ENCODE measurements at regions not wholly inside any gene's neighbourhood (a gene's known extent, or its start where the extent isn't known, plus 50 kb on each side); places are given as distances from the start of the nearest gene placed in this dataset.

DNA sequence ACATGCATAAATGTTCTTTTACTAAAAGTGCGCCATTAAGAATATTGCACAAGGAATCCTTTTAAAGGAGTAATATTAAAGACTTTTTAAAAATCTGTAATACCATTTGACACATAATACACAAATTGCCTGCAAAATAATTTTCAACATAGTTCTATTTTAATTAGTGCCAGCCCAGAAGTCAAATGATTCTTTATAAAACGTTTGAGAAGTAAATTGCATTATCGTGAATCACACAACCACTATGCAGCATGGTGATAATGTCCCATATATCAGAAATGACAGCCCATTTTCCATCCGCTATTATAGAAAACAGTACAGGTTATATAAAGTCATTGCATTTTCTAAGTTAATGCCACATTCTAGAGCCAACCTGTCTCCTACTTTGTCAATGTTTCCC, 324.0 kb downstream of the IPMK start:
- H3K27ac ChIP-seq (ENCODE audit: control insufficient read depth, insufficient read depth, low read length): no peak overlapping the region
- H4K20me1 ChIP-seq (ENCODE audit: control insufficient read depth, extremely low read depth, insufficient read depth, low read length): no peaks in the 10 kb centered on the region
- H3K36me3 ChIP-seq (ENCODE audit: control insufficient read depth in 2 of 2, extremely low read depth in 1 of 2, insufficient read depth in 2 of 2, low read length in 2 of 2): no peaks in the 10 kb centered on the region
- dilution Hi-C loops (cut with MboI; ENCODE audit: extremely low pct_ligation_motif_present, low sequenced_read_pairs): no loop called here
- H3K4me1 ChIP-seq (ENCODE audit: control insufficient read depth, extremely low read depth, insufficient read depth, low read length): no peaks in the 10 kb centered on the region
- H3K4me2 ChIP-seq (ENCODE audit: control insufficient read depth, extremely low read depth, insufficient read depth, low read depth, low read length): no peak overlapping the region
- H3K9me3 ChIP-seq (ENCODE audit: control insufficient read depth, low read depth, low read length): no peaks in the 10 kb centered on the region
- H3K79me2 ChIP-seq (ENCODE audit: control insufficient read depth, insufficient read depth, low read length): no peaks in the 10 kb centered on the region
- H3K4me3 ChIP-seq (ENCODE audit: control insufficient read depth in 2 of 3, extremely low read depth in 1 of 3, insufficient read depth in 2 of 3, low read depth in 1 of 3, low read length in 3 of 3): no peak overlapping the region
- H2AFZ ChIP-seq (ENCODE audit: control insufficient read depth, low read length): no peak overlapping the region
- no peak for TF ChIP-seq EZH2 (IDR thresholded peaks at IDR 0.05; ENCODE audit: low read length)
- H3K9me1 ChIP-seq (ENCODE audit: control insufficient read depth, extremely low read depth, insufficient read depth, low read length): no peaks in the 10 kb centered on the region
- H3K27me3 ChIP-seq (ENCODE audit: control insufficient read depth, extremely low read depth, insufficient read depth, low read length): no peaks in the 10 kb centered on the region
- DNase-seq (ENCODE audit: low read depth, low spot score) (no peak), FAIRE-seq (no peak)
- H3K9ac ChIP-seq (ENCODE audit: control insufficient read depth, extremely low read depth, insufficient read depth, low read length): no peak overlapping the region

DNA sequence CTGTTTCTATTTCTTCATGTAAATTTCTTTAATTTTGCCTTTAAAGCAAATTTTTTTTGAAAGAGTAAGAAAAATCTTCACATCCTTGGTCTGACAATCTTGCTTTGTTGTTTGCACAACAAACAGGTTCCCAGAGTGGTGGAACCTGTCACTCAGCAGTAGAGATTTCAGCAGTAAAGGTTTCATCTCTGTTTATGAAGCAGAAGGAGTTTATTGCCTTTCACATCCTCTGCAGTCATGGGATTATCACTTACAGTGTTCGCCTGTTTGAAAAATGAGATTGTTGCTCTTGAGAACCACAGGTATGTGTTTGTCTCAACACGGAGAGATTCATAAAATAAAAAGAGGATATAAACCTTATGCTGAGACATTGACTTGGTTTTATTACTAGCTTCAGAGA, 342.6 kb downstream of the IPMK start:
- Histone ChIP-seq H2AFZ (ENCODE audit: control insufficient read depth, low read length) (no peak overlapping the region), H3K79me2 (ENCODE audit: control insufficient read depth, insufficient read depth, low read length) (no peaks in the 10 kb centered on the region), H3K27me3 (ENCODE audit: control insufficient read depth, extremely low read depth, insufficient read depth, low read length) (no peaks in the 10 kb centered on the region), H3K4me3 (ENCODE audit: control insufficient read depth in 2 of 3, extremely low read depth in 1 of 3, insufficient read depth in 2 of 3, low read depth in 1 of 3, low read length in 3 of 3) (no peak overlapping the region), H3K4me1 (ENCODE audit: control insufficient read depth, extremely low read depth, insufficient read depth, low read length) (no peaks in the 10 kb centered on the region), H3K27ac (ENCODE audit: control insufficient read depth, insufficient read depth, low read length) (no peak overlapping the region), H3K4me2 (ENCODE audit: control insufficient read depth, extremely low read depth, insufficient read depth, low read depth, low read length) (no peak overlapping the region), H3K9me1 (ENCODE audit: control insufficient read depth, extremely low read depth, insufficient read depth, low read length) (no peaks in the 10 kb centered on the region), H4K20me1 (ENCODE audit: control insufficient read depth, extremely low read depth, insufficient read depth, low read length) (no peaks in the 10 kb centered on the region), H3K9me3 (ENCODE audit: control insufficient read depth, low read depth, low read length) (no peaks in the 10 kb centered on the region), H3K36me3 (ENCODE audit: control insufficient read depth in 2 of 2, extremely low read depth in 1 of 2, insufficient read depth in 2 of 2, low read length in 2 of 2) (no peaks in the 10 kb centered on the region), H3K9ac (ENCODE audit: control insufficient read depth, extremely low read depth, insufficient read depth, low read length) (no peak overlapping the region)
- no peak for FAIRE-seq
- TF ChIP-seq EZH2 (IDR thresholded peaks at IDR 0.05; ENCODE audit: low read length) (no peak), CTCF (optimal IDR thresholded peaks at IDR 0.05 in 1 of 3, IDR thresholded peaks at IDR 0.05 in 1 of 3, conservative IDR thresholded peaks at IDR 0.05 in 1 of 3; ENCODE audit: extremely low read depth in 1 of 3, insufficient read depth in 2 of 3, low read length in 3 of 3) (no peak)
- no peak for DNase-seq (ENCODE audit: low read depth, low spot score)
- dilution Hi-C loops (cut with MboI; ENCODE audit: extremely low pct_ligation_motif_present, low sequenced_read_pairs): no loop called here

- Histone ChIP-seq H3K9me1 (ENCODE audit: control insufficient read depth, extremely low read depth, insufficient read depth, low read length) (no peaks in the 10 kb centered on the region), H3K4me3 (ENCODE audit: control insufficient read depth in 2 of 3, extremely low read depth in 1 of 3, insufficient read depth in 2 of 3, low read depth in 1 of 3, low read length in 3 of 3) (no peak overlapping the region), H2AFZ (ENCODE audit: control insufficient read depth, low read length) (no peak overlapping the region), H3K36me3 (ENCODE audit: control insufficient read depth in 2 of 2, extremely low read depth in 1 of 2, insufficient read depth in 2 of 2, low read length in 2 of 2) (no peaks in the 10 kb centered on the region), H3K4me1 (ENCODE audit: control insufficient read depth, extremely low read depth, insufficient read depth, low read length) (no peaks in the 10 kb centered on the region), H3K4me2 (ENCODE audit: control insufficient read depth, extremely low read depth, insufficient read depth, low read depth, low read length) (no peak overlapping the region), H3K27ac (ENCODE audit: control insufficient read depth, insufficient read depth, low read length) (no peak overlapping the region), H3K79me2 (ENCODE audit: control insufficient read depth, insufficient read depth, low read length) (no peaks in the 10 kb centered on the region), H3K9ac (ENCODE audit: control insufficient read depth, extremely low read depth, insufficient read depth, low read length) (no peak overlapping the region), H3K9me3 (ENCODE audit: control insufficient read depth, low read depth, low read length) (no peaks in the 10 kb centered on the region), H3K27me3 (ENCODE audit: control insufficient read depth, extremely low read depth, insufficient read depth, low read length) (no peaks in the 10 kb centered on the region), H4K20me1 (ENCODE audit: control insufficient read depth, extremely low read depth, insufficient read depth, low read length) (no peaks in the 10 kb centered on the region)
- DNase-seq (ENCODE audit: low read depth, low spot score) (no peak), FAIRE-seq (no peak)
- dilution Hi-C loops (cut with MboI; ENCODE audit: extremely low pct_ligation_motif_present, low sequenced_read_pairs): no loop called here
- TF ChIP-seq EZH2 (IDR thresholded peaks at IDR 0.05; ENCODE audit: low read length) (no peak), CTCF (optimal IDR thresholded peaks at IDR 0.05 in 1 of 3, IDR thresholded peaks at IDR 0.05 in 1 of 3, conservative IDR thresholded peaks at IDR 0.05 in 1 of 3; ENCODE audit: extremely low read depth in 1 of 3, insufficient read depth in 2 of 3, low read length in 3 of 3) (no peak)
Observed at GRCh38 chr10:57921140-57921539, 346.6 kb downstream of the IPMK start.

All from keratinocyte (primary cell).